ENCODE measurements at regions not wholly inside any gene's neighbourhood (a gene's known extent, or its start where the extent isn't known, plus 50 kb on each side); places are given as distances from the start of the nearest gene placed in this dataset.

DNA sequence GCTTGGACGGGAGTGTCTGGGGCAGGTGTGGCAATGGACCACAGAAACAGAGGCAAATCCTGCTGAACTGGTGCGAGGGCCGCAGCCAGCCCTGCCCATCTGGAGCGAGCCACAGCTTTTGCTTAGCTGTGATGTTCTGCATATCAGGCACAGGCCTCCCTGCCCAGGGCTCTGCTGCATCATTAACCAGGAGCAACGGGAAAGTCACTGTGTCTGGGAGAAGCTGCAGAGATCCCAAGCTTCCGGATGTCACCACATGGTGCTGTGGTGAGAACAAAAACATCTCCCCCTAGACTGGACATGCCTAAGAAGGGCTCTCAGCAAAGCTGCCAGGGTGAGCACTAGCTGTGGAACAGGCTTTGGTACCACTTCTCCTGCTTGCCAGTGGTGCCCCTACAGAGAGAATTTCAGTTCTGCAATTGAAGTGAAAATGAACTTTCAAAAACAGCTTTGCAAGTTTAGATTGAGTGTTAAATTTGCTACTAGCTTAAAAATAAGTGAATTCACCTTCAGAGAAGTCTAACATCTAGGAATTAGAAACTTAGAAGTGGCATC, 172.9 kb upstream of the MYT1L start:
- Histone ChIP-seq H3K4me1 (no peaks in the 10 kb centered on the region), H3K9me3 (0 out of 2 replicates have a peak, but pooled peaks cover 3% of the 10 kb centered on the region), H3K36me3 (ENCODE audit: control insufficient read depth, insufficient read depth, low read length) (no peaks in the 10 kb centered on the region), H3K4me3 (ENCODE audit: low read depth, low read length) (no peak overlapping the region), H3K27me3 (replicated peaks; ENCODE audit: control insufficient read depth, insufficient read depth, low read length) (no peaks in the 10 kb centered on the region)
- Mint-ChIP-seq H3K36me3 (ENCODE audit: insufficient read depth, unreplicated experiment) (no peaks in the 10 kb centered on the region), H3K27me3 (ENCODE audit: insufficient read depth, unreplicated experiment) (peaks cover 4% of the 10 kb centered on the region), H3K4me3 (ENCODE audit: unreplicated experiment) (no peak overlapping the region), H3K4me1 (ENCODE audit: low read depth, unreplicated experiment) (no peaks in the 10 kb centered on the region), H3K9me3 (ENCODE audit: unreplicated experiment) (peaks cover 11% of the 10 kb centered on the region), H3K27ac (ENCODE audit: unreplicated experiment) (no peak overlapping the region)
- intact Hi-C loops (cut with micrococcal nuclease; ENCODE audit: unreplicated experiment): no loop called here
- ChIA-PET POLR2A (no interaction called here), CTCF (no interaction called here)
- no peak for DNase-seq
- no TSS peak for BruUV-seq (replicated peaks)
- TF ChIP-seq, protein P1, sequence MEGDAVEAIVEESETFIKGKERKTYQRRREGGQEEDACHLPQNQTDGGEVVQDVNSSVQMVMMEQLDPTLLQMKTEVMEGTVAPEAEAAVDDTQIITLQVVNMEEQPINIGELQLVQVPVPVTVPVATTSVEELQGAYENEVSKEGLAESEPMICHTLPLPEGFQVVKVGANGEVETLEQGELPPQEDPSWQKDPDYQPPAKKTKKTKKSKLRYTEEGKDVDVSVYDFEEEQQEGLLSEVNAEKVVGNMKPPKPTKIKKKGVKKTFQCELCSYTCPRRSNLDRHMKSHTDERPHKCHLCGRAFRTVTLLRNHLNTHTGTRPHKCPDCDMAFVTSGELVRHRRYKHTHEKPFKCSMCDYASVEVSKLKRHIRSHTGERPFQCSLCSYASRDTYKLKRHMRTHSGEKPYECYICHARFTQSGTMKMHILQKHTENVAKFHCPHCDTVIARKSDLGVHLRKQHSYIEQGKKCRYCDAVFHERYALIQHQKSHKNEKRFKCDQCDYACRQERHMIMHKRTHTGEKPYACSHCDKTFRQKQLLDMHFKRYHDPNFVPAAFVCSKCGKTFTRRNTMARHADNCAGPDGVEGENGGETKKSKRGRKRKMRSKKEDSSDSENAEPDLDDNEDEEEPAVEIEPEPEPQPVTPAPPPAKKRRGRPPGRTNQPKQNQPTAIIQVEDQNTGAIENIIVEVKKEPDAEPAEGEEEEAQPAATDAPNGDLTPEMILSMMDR (IDR thresholded peaks at IDR 0.05; ENCODE audit: insufficient read depth in 1 of 2, low read depth in 1 of 2, low read length in 1 of 2, severe bottlenecking in 1 of 2, unreplicated experiment in 1 of 2): no peak

DNA sequence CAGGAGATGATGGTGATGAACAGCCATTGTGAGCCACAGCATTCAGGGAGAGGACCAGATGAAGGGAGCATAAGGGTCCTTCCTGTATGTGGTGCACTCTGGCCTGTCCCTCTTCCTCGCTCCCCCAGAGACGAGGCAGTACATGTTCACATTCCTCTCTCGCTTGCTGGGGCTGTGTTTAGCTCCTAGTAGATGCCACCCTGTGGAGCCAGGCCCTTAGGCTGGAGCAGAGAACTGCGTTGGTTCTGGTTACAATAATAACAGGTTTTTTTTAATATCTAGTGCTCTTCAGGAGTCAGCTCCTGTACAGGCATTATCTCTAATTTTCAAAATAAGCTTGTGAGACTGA, 171.1 kb upstream of the MYT1L start:
- no peaks in the 10 kb centered on the region for H3K36me3 ChIP-seq (ENCODE audit: control insufficient read depth, insufficient read depth, low read length)
- Mint-ChIP-seq H3K27ac (ENCODE audit: unreplicated experiment) (no peak overlapping the region), H3K9me3 (ENCODE audit: unreplicated experiment) (peaks cover 11% of the 10 kb centered on the region), H3K4me1 (ENCODE audit: low read depth, unreplicated experiment) (no peaks in the 10 kb centered on the region), H3K27me3 (ENCODE audit: insufficient read depth, unreplicated experiment) (peaks cover 4% of the 10 kb centered on the region), H3K4me3 (ENCODE audit: unreplicated experiment) (no peak overlapping the region), H3K36me3 (ENCODE audit: insufficient read depth, unreplicated experiment) (no peaks in the 10 kb centered on the region)
- 0 out of 2 replicates have a peak, but pooled peaks cover 3% of the 10 kb centered on the region for H3K9me3 ChIP-seq
- no TSS peak for BruUV-seq (replicated peaks)
- no peaks in the 10 kb centered on the region for H3K27me3 ChIP-seq (replicated peaks; ENCODE audit: control insufficient read depth, insufficient read depth, low read length)
- no peak overlapping the region for H3K4me3 ChIP-seq (ENCODE audit: low read depth, low read length)
- POLR2A ChIA-PET: no interaction called here
- no peaks in the 10 kb centered on the region for H3K4me1 ChIP-seq
- DNase-seq: no peak
- CTCF ChIA-PET: no interaction called here
- intact Hi-C loops (cut with micrococcal nuclease; ENCODE audit: unreplicated experiment): no loop called here
- TF ChIP-seq, protein P1 (IDR thresholded peaks at IDR 0.05; ENCODE audit: insufficient read depth in 1 of 2, low read depth in 1 of 2, low read length in 1 of 2, severe bottlenecking in 1 of 2, unreplicated experiment in 1 of 2): no peak

DNA sequence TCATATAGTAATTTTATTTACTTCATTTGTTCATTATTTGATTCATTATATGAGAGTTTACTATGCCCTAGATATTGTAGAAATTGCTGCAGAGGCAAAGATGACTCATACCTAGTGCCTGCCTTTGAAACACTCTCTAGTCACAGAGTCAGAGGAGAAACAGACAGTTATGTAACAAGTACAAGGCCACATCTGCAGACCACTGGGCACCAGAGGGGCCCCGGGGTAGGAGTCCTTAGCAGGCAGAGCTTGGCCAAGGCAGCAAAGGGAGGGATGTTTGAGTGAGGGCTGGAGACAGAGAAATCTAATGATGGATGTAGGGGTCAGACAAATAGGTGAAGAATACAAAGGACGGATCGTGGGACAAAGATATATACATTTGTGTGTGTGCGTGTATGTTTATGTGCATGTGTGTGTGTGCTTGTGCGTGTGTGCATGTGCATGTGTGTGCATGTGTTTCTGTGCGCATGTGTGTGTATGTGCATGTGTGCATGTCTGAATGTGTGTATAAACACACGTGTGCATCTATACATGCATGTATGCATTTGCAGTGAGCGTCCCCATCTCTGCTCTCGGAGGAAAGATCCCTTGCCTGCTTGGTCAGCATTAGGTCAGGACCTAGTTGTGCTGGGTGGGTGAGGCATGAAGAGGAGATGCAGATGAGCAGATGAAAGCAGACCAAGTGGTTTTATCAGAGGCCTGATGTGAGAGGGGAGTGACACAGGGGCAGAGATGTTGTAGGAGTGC, 170.6 kb upstream of the MYT1L start:
- TF ChIP-seq, protein P1 (IDR thresholded peaks at IDR 0.05; ENCODE audit: insufficient read depth in 1 of 2, low read depth in 1 of 2, low read length in 1 of 2, severe bottlenecking in 1 of 2, unreplicated experiment in 1 of 2): no peak
- ChIA-PET CTCF (no interaction called here), POLR2A (no interaction called here)
- Mint-ChIP-seq H3K27ac (ENCODE audit: unreplicated experiment) (no peak overlapping the region), H3K4me3 (ENCODE audit: unreplicated experiment) (no peak overlapping the region), H3K27me3 (ENCODE audit: insufficient read depth, unreplicated experiment) (peaks cover 4% of the 10 kb centered on the region), H3K4me1 (ENCODE audit: low read depth, unreplicated experiment) (no peaks in the 10 kb centered on the region), H3K36me3 (ENCODE audit: insufficient read depth, unreplicated experiment) (no peaks in the 10 kb centered on the region), H3K9me3 (ENCODE audit: unreplicated experiment) (peaks cover 9% of the 10 kb centered on the region)
- Histone ChIP-seq H3K9me3 (0 out of 2 replicates have a peak, but pooled peaks cover 3% of the 10 kb centered on the region), H3K27me3 (replicated peaks; ENCODE audit: control insufficient read depth, insufficient read depth, low read length) (no peaks in the 10 kb centered on the region), H3K36me3 (ENCODE audit: control insufficient read depth, insufficient read depth, low read length) (no peaks in the 10 kb centered on the region), H3K4me3 (ENCODE audit: low read depth, low read length) (no peak overlapping the region), H3K4me1 (no peaks in the 10 kb centered on the region)
- no peak for DNase-seq
- intact Hi-C loops (cut with micrococcal nuclease; ENCODE audit: unreplicated experiment): no loop called here
- BruUV-seq (replicated peaks): no TSS peak

All from Caco-2 (cell line).